ENCODE measurements at regions not wholly inside any gene's neighbourhood (a gene's known extent, or its start where the extent isn't known, plus 50 kb on each side); places are given as distances from the start of the nearest gene placed in this dataset.

- Histone ChIP-seq H3K9me3 (ENCODE audit: control insufficient read depth in 1 of 2, low read length in 2 of 2) (no peaks in the 10 kb centered on the region), H3K4me3 (ENCODE audit: low read depth in 1 of 2, low read length in 2 of 2) (no peak overlapping the region), H3K27ac (ENCODE audit: low read length) (no peak overlapping the region)
These were observed 649.9 kb upstream of the FANCL start for GRCh38 chr2:58890865-58891525.

GRCh38 chr2:58886009-58886408 is 644.9 kb upstream of the FANCL start:
- Histone ChIP-seq H3K4me3 (ENCODE audit: low read depth in 1 of 2, low read length in 2 of 2) (no peak overlapping the region), H3K4me1 (ENCODE audit: control insufficient read depth in 1 of 2, insufficient read depth in 2 of 2, low read length in 2 of 2) (no peaks in the 10 kb centered on the region), H3K27ac (ENCODE audit: low read length) (no peak overlapping the region), H3K27me3 (ENCODE audit: low read depth, low read length) (no peaks in the 10 kb centered on the region), H3K9me3 (ENCODE audit: control insufficient read depth in 1 of 2, low read length in 2 of 2) (no peaks in the 10 kb centered on the region), H3K36me3 (ENCODE audit: control insufficient read depth in 1 of 2, insufficient read depth in 2 of 2, low read length in 2 of 2) (no peaks in the 10 kb centered on the region)

More at GRCh38 chr2:58890865-58891525, 649.9 kb upstream of the FANCL start:
- H3K36me3 ChIP-seq (ENCODE audit: control insufficient read depth in 1 of 2, insufficient read depth in 2 of 2, low read length in 2 of 2): no peaks in the 10 kb centered on the region
- no peaks in the 10 kb centered on the region for H3K27me3 ChIP-seq (ENCODE audit: low read depth, low read length)
- no peaks in the 10 kb centered on the region for H3K4me1 ChIP-seq (ENCODE audit: control insufficient read depth in 1 of 2, insufficient read depth in 2 of 2, low read length in 2 of 2)

- H3K4me3 ChIP-seq (ENCODE audit: low read depth in 1 of 2, low read length in 2 of 2): no peak overlapping the region
- H3K9me3 ChIP-seq (ENCODE audit: control insufficient read depth in 1 of 2, low read length in 2 of 2): no peaks in the 10 kb centered on the region
- H3K4me1 ChIP-seq (ENCODE audit: control insufficient read depth in 1 of 2, insufficient read depth in 2 of 2, low read length in 2 of 2): no peaks in the 10 kb centered on the region
- no peak overlapping the region for H3K27ac ChIP-seq (ENCODE audit: low read length)
- H3K36me3 ChIP-seq (ENCODE audit: control insufficient read depth in 1 of 2, insufficient read depth in 2 of 2, low read length in 2 of 2): no peaks in the 10 kb centered on the region
- H3K27me3 ChIP-seq (ENCODE audit: low read depth, low read length): no peaks in the 10 kb centered on the region
These were observed 638.7 kb upstream of the FANCL start for GRCh38 chr2:58879834-58880233.

- H3K27ac ChIP-seq (ENCODE audit: low read length): no peak overlapping the region
- no peaks in the 10 kb centered on the region for H3K27me3 ChIP-seq (ENCODE audit: low read depth, low read length)
- no peaks in the 10 kb centered on the region for H3K4me1 ChIP-seq (ENCODE audit: control insufficient read depth in 1 of 2, insufficient read depth in 2 of 2, low read length in 2 of 2)
- no peaks in the 10 kb centered on the region for H3K36me3 ChIP-seq (ENCODE audit: control insufficient read depth in 1 of 2, insufficient read depth in 2 of 2, low read length in 2 of 2)
- no peak overlapping the region for H3K4me3 ChIP-seq (ENCODE audit: low read depth in 1 of 2, low read length in 2 of 2)
- no peaks in the 10 kb centered on the region for H3K9me3 ChIP-seq (ENCODE audit: control insufficient read depth in 1 of 2, low read length in 2 of 2)
These were observed 637.7 kb upstream of the FANCL start for GRCh38 chr2:58878778-58879177.

GRCh38 chr2:58876126-58876525 is 635.0 kb upstream of the FANCL start:
- no peaks in the 10 kb centered on the region for H3K9me3 ChIP-seq (ENCODE audit: control insufficient read depth in 1 of 2, low read length in 2 of 2)
- H3K36me3 ChIP-seq (ENCODE audit: control insufficient read depth in 1 of 2, insufficient read depth in 2 of 2, low read length in 2 of 2): no peaks in the 10 kb centered on the region
- H3K27me3 ChIP-seq (ENCODE audit: low read depth, low read length): no peaks in the 10 kb centered on the region
- H3K27ac ChIP-seq (ENCODE audit: low read length): no peak overlapping the region
- H3K4me3 ChIP-seq (ENCODE audit: low read depth in 1 of 2, low read length in 2 of 2): no peak overlapping the region
- H3K4me1 ChIP-seq (ENCODE audit: control insufficient read depth in 1 of 2, insufficient read depth in 2 of 2, low read length in 2 of 2): no peaks in the 10 kb centered on the region

GRCh38 chr2:58875436-58875835 is 634.3 kb upstream of the FANCL start:
- H3K9me3 ChIP-seq (ENCODE audit: control insufficient read depth in 1 of 2, low read length in 2 of 2): no peaks in the 10 kb centered on the region
- no peak overlapping the region for H3K27ac ChIP-seq (ENCODE audit: low read length)
- no peaks in the 10 kb centered on the region for H3K27me3 ChIP-seq (ENCODE audit: low read depth, low read length)
- H3K4me3 ChIP-seq (ENCODE audit: low read depth in 1 of 2, low read length in 2 of 2): no peak overlapping the region
- H3K4me1 ChIP-seq (ENCODE audit: control insufficient read depth in 1 of 2, insufficient read depth in 2 of 2, low read length in 2 of 2): no peaks in the 10 kb centered on the region
- no peaks in the 10 kb centered on the region for H3K36me3 ChIP-seq (ENCODE audit: control insufficient read depth in 1 of 2, insufficient read depth in 2 of 2, low read length in 2 of 2)

GRCh38 chr2:58871469-58872142 is 630.5 kb upstream of the FANCL start:
- H3K9me3 ChIP-seq (ENCODE audit: control insufficient read depth in 1 of 2, low read length in 2 of 2): no peaks in the 10 kb centered on the region
- H3K4me1 ChIP-seq (ENCODE audit: control insufficient read depth in 1 of 2, insufficient read depth in 2 of 2, low read length in 2 of 2): no peaks in the 10 kb centered on the region
- H3K4me3 ChIP-seq (ENCODE audit: low read depth in 1 of 2, low read length in 2 of 2): no peak overlapping the region
- no peak overlapping the region for H3K27ac ChIP-seq (ENCODE audit: low read length)
- H3K27me3 ChIP-seq (ENCODE audit: low read depth, low read length): no peaks in the 10 kb centered on the region
- H3K36me3 ChIP-seq (ENCODE audit: control insufficient read depth in 1 of 2, insufficient read depth in 2 of 2, low read length in 2 of 2): no peaks in the 10 kb centered on the region

GRCh38 chr2:58870704-58871103 is 629.6 kb upstream of the FANCL start:
- Histone ChIP-seq H3K27ac (ENCODE audit: low read length) (no peak overlapping the region), H3K4me3 (ENCODE audit: low read depth in 1 of 2, low read length in 2 of 2) (no peak overlapping the region), H3K9me3 (ENCODE audit: control insufficient read depth in 1 of 2, low read length in 2 of 2) (no peaks in the 10 kb centered on the region), H3K4me1 (ENCODE audit: control insufficient read depth in 1 of 2, insufficient read depth in 2 of 2, low read length in 2 of 2) (no peaks in the 10 kb centered on the region), H3K27me3 (ENCODE audit: low read depth, low read length) (no peaks in the 10 kb centered on the region), H3K36me3 (ENCODE audit: control insufficient read depth in 1 of 2, insufficient read depth in 2 of 2, low read length in 2 of 2) (no peaks in the 10 kb centered on the region)

- H3K9me3 ChIP-seq (ENCODE audit: control insufficient read depth in 1 of 2, low read length in 2 of 2): no peaks in the 10 kb centered on the region
- no peaks in the 10 kb centered on the region for H3K4me1 ChIP-seq (ENCODE audit: control insufficient read depth in 1 of 2, insufficient read depth in 2 of 2, low read length in 2 of 2)
- no peak overlapping the region for H3K27ac ChIP-seq (ENCODE audit: low read length)
- no peak overlapping the region for H3K4me3 ChIP-seq (ENCODE audit: low read depth in 1 of 2, low read length in 2 of 2)
- no peaks in the 10 kb centered on the region for H3K36me3 ChIP-seq (ENCODE audit: control insufficient read depth in 1 of 2, insufficient read depth in 2 of 2, low read length in 2 of 2)
- H3K27me3 ChIP-seq (ENCODE audit: low read depth, low read length): no peaks in the 10 kb centered on the region
These were observed 625.8 kb upstream of the FANCL start for GRCh38 chr2:58866946-58867345.

- no peaks in the 10 kb centered on the region for H3K36me3 ChIP-seq (ENCODE audit: control insufficient read depth in 1 of 2, insufficient read depth in 2 of 2, low read length in 2 of 2)
- H3K4me1 ChIP-seq (ENCODE audit: control insufficient read depth in 1 of 2, insufficient read depth in 2 of 2, low read length in 2 of 2): no peaks in the 10 kb centered on the region
- no peak overlapping the region for H3K4me3 ChIP-seq (ENCODE audit: low read depth in 1 of 2, low read length in 2 of 2)
These were observed 625.4 kb upstream of the FANCL start for GRCh38 chr2:58866527-58866926.

GRCh38 chr2:58866040-58866439 is 624.9 kb upstream of the FANCL start:
- no peaks in the 10 kb centered on the region for H3K27me3 ChIP-seq (ENCODE audit: low read depth, low read length)
- no peak overlapping the region for H3K4me3 ChIP-seq (ENCODE audit: low read depth in 1 of 2, low read length in 2 of 2)
- H3K4me1 ChIP-seq (ENCODE audit: control insufficient read depth in 1 of 2, insufficient read depth in 2 of 2, low read length in 2 of 2): no peaks in the 10 kb centered on the region
- no peaks in the 10 kb centered on the region for H3K36me3 ChIP-seq (ENCODE audit: control insufficient read depth in 1 of 2, insufficient read depth in 2 of 2, low read length in 2 of 2)
- H3K9me3 ChIP-seq (ENCODE audit: control insufficient read depth in 1 of 2, low read length in 2 of 2): no peaks in the 10 kb centered on the region
- H3K27ac ChIP-seq (ENCODE audit: low read length): no peak overlapping the region

More at GRCh38 chr2:58866527-58866926, 625.4 kb upstream of the FANCL start:
- Histone ChIP-seq H3K9me3 (ENCODE audit: control insufficient read depth in 1 of 2, low read length in 2 of 2) (no peaks in the 10 kb centered on the region), H3K27me3 (ENCODE audit: low read depth, low read length) (no peaks in the 10 kb centered on the region), H3K27ac (ENCODE audit: low read length) (no peak overlapping the region)

- no peak overlapping the region for H3K4me3 ChIP-seq (ENCODE audit: low read depth in 1 of 2, low read length in 2 of 2)
These were observed 624.3 kb upstream of the FANCL start for GRCh38 chr2:58865436-58865835.

More at GRCh38 chr2:58865436-58865835, 624.3 kb upstream of the FANCL start:
- no peak overlapping the region for H3K27ac ChIP-seq (ENCODE audit: low read length)
- no peaks in the 10 kb centered on the region for H3K27me3 ChIP-seq (ENCODE audit: low read depth, low read length)
- no peaks in the 10 kb centered on the region for H3K9me3 ChIP-seq (ENCODE audit: control insufficient read depth in 1 of 2, low read length in 2 of 2)
- no peaks in the 10 kb centered on the region for H3K4me1 ChIP-seq (ENCODE audit: control insufficient read depth in 1 of 2, insufficient read depth in 2 of 2, low read length in 2 of 2)
- H3K36me3 ChIP-seq (ENCODE audit: control insufficient read depth in 1 of 2, insufficient read depth in 2 of 2, low read length in 2 of 2): no peaks in the 10 kb centered on the region
